Stimulated activated effector memory CD8-positive, alpha-beta T cell treated with anti-CD3 and anti-CD28 coated beads, Interleukin-12 subunit alpha, Interleukin-12 subunit beta, amount 100 ng/mL, for 72 hours (primary cell): ENCODE measurements at regions not wholly inside any gene's neighbourhood (a gene's known extent, or its start where the extent isn't known, plus 50 kb on each side); places are given as distances from the start of the nearest gene placed in this dataset.

Experiments used
- ATAC-seq: fragments of 150-1000 bp; cut with Tn5 transposase; 2 replicates; pipeline ENCODE4 v1.10.0; 2021
- DNase-seq, 2 donors: peaks; one replicate each; pipeline ENCODE4 v3.0.0; 2021 to 2022; ENCODE audit warnings: low spot score in 2 of 2
- H3K27ac Mint-ChIP-seq: one replicate; pipeline ENCODE4 v1.8.0; 2022; ENCODE audit warnings: mild to moderate bottlenecking, mixed read lengths
- H3K36me3 Mint-ChIP-seq: one replicate; pipeline ENCODE4 v1.8.0; 2022; ENCODE audit warnings: mild to moderate bottlenecking, mixed read lengths
- H3K4me1 Mint-ChIP-seq: one replicate; pipeline ENCODE4 v1.8.0; 2022; ENCODE audit warnings: mixed read lengths
- H3K4me3 Mint-ChIP-seq: one replicate; pipeline ENCODE4 v1.8.0; 2022; ENCODE audit warnings: mild to moderate bottlenecking, mixed read lengths
- H3K9me3 Mint-ChIP-seq: one replicate; pipeline ENCODE4 v1.8.0; 2022; ENCODE audit warnings: mixed read lengths

GRCh38 chr3:146803745-146804144 lies 198.6 kb upstream of the PLSCR5 start:
- DNase-seq: no peak
- Mint-ChIP-seq H3K27ac (no peak overlapping the region), H3K4me1 (no peaks in the 10 kb centered on the region), H3K4me3 (no peak overlapping the region), H3K36me3 (no peaks in the 10 kb centered on the region), H3K9me3 (peaks cover 9% of the 10 kb centered on the region)
- ATAC-seq: no peak

DNA sequence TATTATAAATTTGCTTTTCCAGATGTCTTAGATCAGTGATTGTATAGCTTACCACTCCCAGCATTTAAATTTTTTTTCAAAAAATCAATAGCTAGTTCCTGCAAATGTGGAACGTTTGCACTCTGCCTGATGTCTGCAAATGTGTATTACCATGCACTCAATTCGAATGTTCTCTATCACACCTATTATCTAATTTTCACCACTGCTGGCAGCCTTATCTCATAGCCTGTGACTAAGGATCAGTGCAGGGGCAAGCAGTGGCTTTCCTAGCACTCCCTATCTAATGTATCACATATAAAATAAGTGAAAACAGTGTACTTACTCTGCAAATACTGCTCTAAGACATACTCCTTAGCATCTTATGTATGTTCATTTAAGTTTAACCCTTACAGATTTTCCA lies 196.3 kb upstream of the PLSCR5 start:
- peaks cover 7% of the 10 kb centered on the region for H3K9me3 Mint-ChIP-seq
- H3K36me3 Mint-ChIP-seq: no peaks in the 10 kb centered on the region
- no peak overlapping the region for H3K27ac Mint-ChIP-seq
- H3K4me3 Mint-ChIP-seq: no peak overlapping the region
- DNase-seq (no peak), ATAC-seq (no peak)
- no peaks in the 10 kb centered on the region for H3K4me1 Mint-ChIP-seq

- Mint-ChIP-seq H3K4me1 (no peaks in the 10 kb centered on the region), H3K4me3 (no peak overlapping the region), H3K9me3 (peaks cover 7% of the 10 kb centered on the region), H3K36me3 (no peaks in the 10 kb centered on the region), H3K27ac (no peak overlapping the region)
- DNase-seq (no peak), ATAC-seq (no peak)
Measured at GRCh38 chr3:146800484-146800883, 195.3 kb upstream of the PLSCR5 start.

DNA sequence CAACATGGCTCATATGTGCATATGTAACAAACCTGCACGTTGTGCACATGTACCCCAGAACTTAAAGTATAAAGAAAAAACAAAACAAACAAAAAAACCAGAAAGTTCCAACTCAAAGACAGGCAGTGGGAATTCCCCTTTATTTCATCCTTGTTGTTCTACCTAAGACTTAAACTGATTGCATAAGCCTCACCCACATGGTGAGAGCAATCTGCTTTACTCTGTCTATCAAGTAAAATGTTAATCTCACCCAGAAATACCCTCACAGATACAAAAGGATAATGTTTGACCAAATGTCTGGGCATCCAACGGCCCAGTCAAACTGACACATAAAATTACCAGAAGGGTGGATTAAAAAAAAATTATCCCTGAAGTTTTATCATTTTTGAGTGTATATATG lies 190.9 kb upstream of the PLSCR5 start:
- H3K36me3 Mint-ChIP-seq: no peaks in the 10 kb centered on the region
- H3K9me3 Mint-ChIP-seq: peaks cover 9% of the 10 kb centered on the region
- H3K4me1 Mint-ChIP-seq: no peaks in the 10 kb centered on the region
- no peak for ATAC-seq
- H3K4me3 Mint-ChIP-seq: no peak overlapping the region
- no peak for DNase-seq
- H3K27ac Mint-ChIP-seq: no peak overlapping the region

DNA sequence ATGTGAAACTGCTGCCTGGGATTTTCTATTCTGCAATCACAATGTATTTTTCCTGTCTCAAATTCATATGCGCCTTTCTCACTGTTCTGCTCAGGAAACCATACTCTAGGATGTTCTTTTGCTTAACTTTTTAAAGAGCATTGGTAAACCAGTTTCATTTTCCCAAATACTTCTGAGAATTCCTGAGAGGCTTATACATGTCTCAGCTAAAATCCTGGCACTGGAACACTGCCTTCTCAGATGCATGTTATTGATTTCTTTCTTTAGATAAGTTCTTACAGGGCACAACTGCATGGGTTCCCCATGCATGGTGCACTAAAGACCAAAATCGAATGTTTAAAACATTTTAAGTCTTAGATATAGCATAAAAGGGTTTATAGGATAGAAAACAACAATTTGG lies 178.3 kb upstream of the PLSCR5 start:
- Mint-ChIP-seq H3K4me3 (no peak overlapping the region), H3K9me3 (peaks cover 5% of the 10 kb centered on the region), H3K36me3 (no peaks in the 10 kb centered on the region), H3K4me1 (no peaks in the 10 kb centered on the region), H3K27ac (no peak overlapping the region)
- ATAC-seq (no peak), DNase-seq (no peak)

GRCh38 chr3:146781606-146782005 lies 176.5 kb upstream of the PLSCR5 start:
- Mint-ChIP-seq H3K27ac (no peak overlapping the region), H3K4me3 (no peak overlapping the region), H3K4me1 (no peaks in the 10 kb centered on the region), H3K9me3 (peaks cover 4% of the 10 kb centered on the region), H3K36me3 (no peaks in the 10 kb centered on the region)
- DNase-seq (no peak), ATAC-seq (no peak)

DNA sequence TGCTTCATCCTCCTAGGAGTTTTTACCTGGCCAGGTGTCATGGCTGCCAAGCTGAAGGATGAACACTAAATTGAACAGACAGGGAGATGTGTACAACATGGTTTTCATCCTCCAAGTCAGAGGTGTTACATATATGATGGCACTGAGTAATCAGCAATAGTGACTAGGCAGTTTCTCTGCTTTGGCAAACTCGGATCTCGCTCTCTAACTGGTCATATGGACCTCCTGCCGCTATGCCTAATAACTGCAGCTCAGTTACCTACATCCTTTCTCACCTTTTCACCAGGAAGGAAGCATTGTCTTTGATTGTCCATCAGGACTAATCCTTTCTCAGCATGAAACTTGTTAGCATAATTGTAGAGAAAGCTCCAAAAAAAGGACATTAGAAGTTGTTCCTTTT lies 175.9 kb upstream of the PLSCR5 start:
- H3K36me3 Mint-ChIP-seq: no peaks in the 10 kb centered on the region
- no peaks in the 10 kb centered on the region for H3K4me1 Mint-ChIP-seq
- ATAC-seq (no peak), DNase-seq (no peak)
- H3K9me3 Mint-ChIP-seq: peaks cover 4% of the 10 kb centered on the region
- H3K27ac Mint-ChIP-seq: no peak overlapping the region
- H3K4me3 Mint-ChIP-seq: no peak overlapping the region

DNA sequence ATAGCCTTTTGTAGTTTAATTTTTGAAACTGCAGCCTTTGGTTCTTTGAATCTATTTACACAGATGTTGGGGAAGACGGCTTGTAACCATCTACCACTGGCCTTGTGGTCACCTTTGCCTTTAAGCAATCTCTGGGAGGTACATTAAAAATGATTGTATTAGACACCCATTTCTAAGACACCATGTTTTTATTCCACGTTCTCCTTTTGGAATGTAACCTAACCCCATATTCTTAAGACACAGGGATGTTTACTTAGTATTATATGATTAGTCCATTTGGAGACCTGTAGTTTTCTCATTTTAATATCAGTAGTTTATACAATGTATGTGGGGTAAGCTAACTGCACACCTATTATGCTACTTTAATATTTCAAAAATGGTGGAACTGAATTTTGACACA lies 175.1 kb upstream of the PLSCR5 start:
- DNase-seq (no peak), ATAC-seq (no peak)
- H3K4me3 Mint-ChIP-seq: no peak overlapping the region
- H3K36me3 Mint-ChIP-seq: no peaks in the 10 kb centered on the region
- no peak overlapping the region for H3K27ac Mint-ChIP-seq
- no peaks in the 10 kb centered on the region for H3K4me1 Mint-ChIP-seq
- peaks cover 4% of the 10 kb centered on the region for H3K9me3 Mint-ChIP-seq

GRCh38 chr3:146777941-146778340 lies 172.8 kb upstream of the PLSCR5 start:
- Mint-ChIP-seq H3K36me3 (no peaks in the 10 kb centered on the region), H3K9me3 (peaks cover 4% of the 10 kb centered on the region), H3K4me3 (no peak overlapping the region), H3K27ac (no peak overlapping the region), H3K4me1 (no peaks in the 10 kb centered on the region)
- ATAC-seq (no peak), DNase-seq (no peak)

DNA sequence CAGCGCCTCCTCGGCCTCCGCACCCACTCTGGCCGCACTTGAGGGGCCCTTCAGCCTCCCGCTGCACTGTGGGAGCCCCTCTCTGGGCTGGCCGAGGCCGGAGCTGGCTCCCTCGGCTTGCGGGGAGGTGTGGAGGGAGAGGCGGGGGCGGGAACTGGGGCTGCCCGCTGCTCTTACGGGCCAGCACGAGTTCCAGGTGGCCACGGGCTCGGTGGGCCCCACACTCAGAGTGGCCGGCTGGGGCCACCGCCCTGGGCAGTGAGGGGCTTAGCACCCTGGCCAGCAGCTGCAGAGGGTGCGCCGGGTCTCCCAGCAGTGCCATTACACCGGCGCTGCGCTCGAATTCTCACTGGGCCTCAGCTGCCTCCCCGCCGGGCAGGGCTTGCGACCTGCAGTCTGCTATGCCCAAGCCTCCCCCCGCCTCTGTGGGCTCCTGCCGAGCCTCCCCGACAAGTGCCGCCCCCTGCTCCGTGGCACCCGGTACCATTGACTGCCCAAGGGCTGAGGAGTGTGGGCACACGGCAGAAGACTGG lies 167.1 kb upstream of the PLSCR5 start:
- ATAC-seq (no peak), DNase-seq (no peak)
- Mint-ChIP-seq H3K4me3 (no peak overlapping the region), H3K36me3 (no peaks in the 10 kb centered on the region), H3K4me1 (no peaks in the 10 kb centered on the region), H3K9me3 (peaks cover 6% of the 10 kb centered on the region), H3K27ac (no peak overlapping the region)

DNA sequence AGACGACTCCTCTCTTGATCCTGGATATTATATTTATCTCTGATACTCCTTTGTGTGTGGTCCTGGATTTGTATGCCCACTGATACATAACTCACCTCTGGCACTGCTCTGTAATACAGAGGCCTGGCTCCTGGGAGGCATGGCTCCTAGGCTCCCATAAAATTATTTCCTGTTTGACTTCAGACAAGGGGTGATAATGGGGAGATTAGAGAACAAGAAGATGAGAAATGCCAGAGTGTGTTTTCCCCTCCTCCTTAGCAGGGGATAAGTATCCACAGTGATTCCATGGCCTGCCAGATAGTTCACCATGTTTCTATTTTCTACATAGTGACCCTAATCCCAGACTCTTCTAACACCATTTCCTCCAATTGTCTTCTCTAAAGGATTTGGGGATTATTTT lies 165.7 kb upstream of the PLSCR5 start:
- ATAC-seq (no peak), DNase-seq (no peak)
- Mint-ChIP-seq H3K36me3 (no peaks in the 10 kb centered on the region), H3K27ac (no peak overlapping the region), H3K9me3 (peaks cover 6% of the 10 kb centered on the region), H3K4me1 (no peaks in the 10 kb centered on the region), H3K4me3 (no peak overlapping the region)

- ATAC-seq: no peak
- Mint-ChIP-seq H3K27ac (no peak overlapping the region), H3K9me3 (peaks cover 7% of the 10 kb centered on the region), H3K4me3 (no peak overlapping the region), H3K36me3 (no peaks in the 10 kb centered on the region), H3K4me1 (no peaks in the 10 kb centered on the region)
- no peak for DNase-seq
Measured at GRCh38 chr3:146770301-146770700, 165.2 kb upstream of the PLSCR5 start.

- Mint-ChIP-seq H3K9me3 (peaks cover 10% of the 10 kb centered on the region), H3K4me1 (no peaks in the 10 kb centered on the region), H3K4me3 (no peak overlapping the region), H3K27ac (no peak overlapping the region), H3K36me3 (no peaks in the 10 kb centered on the region)
- DNase-seq (no peak), ATAC-seq (no peak)
Measured at GRCh38 chr3:146757759-146758158, 152.6 kb upstream of the PLSCR5 start.

DNA sequence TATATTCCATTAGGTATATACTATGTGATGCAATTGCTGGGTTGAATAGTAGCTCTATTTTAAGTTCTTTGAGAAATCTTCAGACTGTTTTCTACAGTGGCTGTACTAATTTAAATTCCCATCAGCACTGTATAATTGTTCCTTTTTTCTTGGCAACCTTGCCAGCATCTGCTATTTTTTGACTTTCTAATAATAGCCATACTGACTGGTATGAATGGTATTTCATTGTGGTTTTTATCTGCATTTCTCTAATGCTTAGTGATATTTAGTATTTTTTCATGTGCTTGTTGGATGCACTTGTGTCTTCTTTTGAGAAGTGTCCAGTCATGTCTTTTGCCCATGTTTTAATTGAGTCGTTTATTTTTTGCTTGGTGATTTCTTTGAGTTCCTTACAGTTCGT lies 145.1 kb upstream of the PLSCR5 start:
- Mint-ChIP-seq H3K36me3 (no peaks in the 10 kb centered on the region), H3K9me3 (peaks cover 11% of the 10 kb centered on the region), H3K27ac (no peak overlapping the region), H3K4me1 (no peaks in the 10 kb centered on the region), H3K4me3 (no peak overlapping the region)
- no peak for ATAC-seq
- DNase-seq: no peak

DNA sequence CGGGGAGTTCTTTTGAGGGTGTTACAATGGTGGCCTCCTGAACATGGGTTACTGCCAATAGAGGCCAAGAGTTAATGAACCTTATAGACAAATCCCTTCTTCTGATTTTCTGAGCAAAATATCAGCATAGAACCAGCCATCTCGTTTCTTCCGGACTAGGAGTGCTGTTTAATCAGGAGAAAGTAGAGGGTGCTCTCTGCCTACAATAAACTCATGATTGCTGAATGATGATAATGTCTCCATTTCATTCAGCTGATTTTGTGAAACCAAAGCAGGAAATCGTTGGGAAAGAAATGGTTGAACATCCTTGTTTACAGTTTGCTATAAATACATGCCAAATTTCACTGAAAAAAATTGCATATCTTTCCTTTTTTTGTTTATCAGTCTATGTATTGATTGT lies 142.8 kb upstream of the PLSCR5 start:
- DNase-seq (no peak), ATAC-seq (no peak)
- H3K4me3 Mint-ChIP-seq: no peak overlapping the region
- no peaks in the 10 kb centered on the region for H3K4me1 Mint-ChIP-seq
- H3K27ac Mint-ChIP-seq: no peak overlapping the region
- H3K36me3 Mint-ChIP-seq: no peaks in the 10 kb centered on the region
- peaks cover 13% of the 10 kb centered on the region for H3K9me3 Mint-ChIP-seq

DNA sequence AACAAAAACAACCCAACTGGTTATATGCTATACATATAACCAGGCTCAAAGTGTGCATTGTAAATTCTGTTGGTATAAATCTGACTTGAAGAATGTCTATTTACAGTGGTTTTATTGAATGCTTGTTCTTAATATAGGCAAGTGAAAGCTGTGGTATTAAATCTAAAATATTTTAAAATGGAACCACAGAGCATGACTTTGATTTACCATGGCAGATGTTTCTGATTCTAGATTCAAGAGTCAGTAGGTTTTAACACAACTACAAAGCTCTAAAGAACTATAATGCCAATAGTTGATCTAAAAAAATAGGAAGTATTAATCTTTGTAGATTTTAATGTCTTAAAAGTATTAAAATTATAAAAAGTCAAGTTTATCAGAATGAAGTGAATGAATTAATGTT lies 141.9 kb upstream of the PLSCR5 start:
- Mint-ChIP-seq H3K27ac (no peak overlapping the region), H3K4me1 (no peaks in the 10 kb centered on the region), H3K9me3 (peaks cover 13% of the 10 kb centered on the region), H3K4me3 (no peak overlapping the region), H3K36me3 (no peaks in the 10 kb centered on the region)
- no peak for ATAC-seq
- no peak for DNase-seq

GRCh38 chr3:146746190-146746589 lies 141.0 kb upstream of the PLSCR5 start:
- DNase-seq: no peak
- ATAC-seq: no peak
- no peaks in the 10 kb centered on the region for H3K36me3 Mint-ChIP-seq
- H3K4me3 Mint-ChIP-seq: no peak overlapping the region
- H3K4me1 Mint-ChIP-seq: no peaks in the 10 kb centered on the region
- H3K9me3 Mint-ChIP-seq: peaks cover 11% of the 10 kb centered on the region
- no peak overlapping the region for H3K27ac Mint-ChIP-seq
